Muscle layer of colon (tissue), 2 donors: ENCODE measurements at regions not wholly inside any gene's neighbourhood (a gene's known extent, or its start where the extent isn't known, plus 50 kb on each side); places are given as distances from the start of the nearest gene placed in this dataset.
"Not testable (repeated sequence)": the region's sequence is repeated elsewhere in the genome, so short reads cannot be mapped to it uniquely, and the experiment has no call there.

Experiments
- H3K27ac ChIP-seq: one replicate; pipeline ENCODE4 v1.7.0; 2013; ENCODE audit warnings: low read depth, mild to moderate bottlenecking, low read length, moderate library complexity
- H3K27me3 ChIP-seq, 2 donors: one replicate each; pipeline ENCODE4 v1.7.0; 2013; ENCODE audit warnings: low read length in 2 of 2, mild to moderate bottlenecking in 2 of 2; ENCODE audit not compliant: insufficient read depth in 2 of 2, control insufficient read depth in 1 of 2
- H3K36me3 ChIP-seq: one replicate; pipeline ENCODE4 v1.7.0; 2013; ENCODE audit warnings: mild to moderate bottlenecking, low read length; ENCODE audit not compliant: insufficient read depth
- H3K4me1 ChIP-seq: one replicate; pipeline ENCODE4 v1.7.0; 2013; ENCODE audit warnings: mild to moderate bottlenecking, low read length; ENCODE audit not compliant: insufficient read depth
- H3K4me3 ChIP-seq, 2 donors: one replicate each; pipeline ENCODE4 v1.7.0; 2013; ENCODE audit warnings: low read length in 2 of 2, low read depth in 1 of 2, mild to moderate bottlenecking in 1 of 2, moderate library complexity in 1 of 2
- H3K9ac ChIP-seq: one replicate; pipeline ENCODE4 v1.7.0; 2013; ENCODE audit warnings: low read length
- H3K9me3 ChIP-seq: one replicate; pipeline ENCODE4 v1.7.0; 2013; ENCODE audit warnings: mild to moderate bottlenecking, low read length
- donor health status: abdominal sarcoma.
- donor health status: Adenocarcinoma of cecum.

- not testable (repeated sequence) for H3K36me3 ChIP-seq
These were observed 629.1 kb downstream of the QKI start for GRCh38 chr6:164043656-164044055.

GRCh38 chr6:164042212-164042611 lies 627.7 kb downstream of the QKI start:
- Histone ChIP-seq H3K9me3 (no peaks in the 10 kb centered on the region), H3K9ac (no peak overlapping the region), H3K36me3 (no peaks in the 10 kb centered on the region), H3K4me3 (no peak overlapping the region), H3K27ac (no peak overlapping the region), H3K27me3 (no peaks in the 10 kb centered on the region), H3K4me1 (no peaks in the 10 kb centered on the region)

More at GRCh38 chr6:164043656-164044055, 629.1 kb downstream of the QKI start:
- not testable (repeated sequence) for H3K4me3 ChIP-seq, H3K4me1 ChIP-seq, H3K27me3 ChIP-seq, H3K9me3 ChIP-seq, H3K9ac ChIP-seq, H3K27ac ChIP-seq

GRCh38 chr6:164040994-164041393 lies 626.5 kb downstream of the QKI start:
- Histone ChIP-seq H3K36me3 (no peaks in the 10 kb centered on the region), H3K27ac (no peak overlapping the region), H3K9me3 (no peaks in the 10 kb centered on the region), H3K27me3 (no peaks in the 10 kb centered on the region), H3K9ac (no peak overlapping the region), H3K4me1 (no peaks in the 10 kb centered on the region), H3K4me3 (no peak overlapping the region)

GRCh38 chr6:164039954-164040375 lies 625.4 kb downstream of the QKI start:
- no peaks in the 10 kb centered on the region for H3K36me3 ChIP-seq
- H3K9ac ChIP-seq, result no peak overlapping the region
- H3K4me1 ChIP-seq, result no peaks in the 10 kb centered on the region
- H3K27me3 ChIP-seq, result no peaks in the 10 kb centered on the region
- H3K27ac ChIP-seq, result no peak overlapping the region
- H3K9me3 ChIP-seq, result no peaks in the 10 kb centered on the region
- H3K4me3 ChIP-seq, result no peak overlapping the region

GRCh38 chr6:164037171-164037870 lies 622.8 kb downstream of the QKI start:
- Histone ChIP-seq H3K27me3 (no peaks in the 10 kb centered on the region), H3K4me3 (no peak overlapping the region), H3K4me1 (no peaks in the 10 kb centered on the region), H3K9ac (no peak overlapping the region), H3K9me3 (no peaks in the 10 kb centered on the region), H3K27ac (no peak overlapping the region), H3K36me3 (no peaks in the 10 kb centered on the region)

GRCh38 chr6:164035900-164036485 lies 621.5 kb downstream of the QKI start:
- Histone ChIP-seq H3K27me3 (no peaks in the 10 kb centered on the region), H3K27ac (no peak overlapping the region), H3K36me3 (no peaks in the 10 kb centered on the region), H3K9me3 (no peaks in the 10 kb centered on the region), H3K9ac (no peak overlapping the region), H3K4me3 (no peak overlapping the region), H3K4me1 (no peaks in the 10 kb centered on the region)

- no peak overlapping the region for H3K9ac ChIP-seq
- no peak overlapping the region for H3K4me3 ChIP-seq
- no peaks in the 10 kb centered on the region for H3K9me3 ChIP-seq
- H3K27me3 ChIP-seq, result no peaks in the 10 kb centered on the region
- H3K4me1 ChIP-seq, result no peaks in the 10 kb centered on the region
- H3K27ac ChIP-seq, result no peak overlapping the region
- no peaks in the 10 kb centered on the region for H3K36me3 ChIP-seq
These were observed 620.2 kb downstream of the QKI start for GRCh38 chr6:164034602-164035140.

- no peaks in the 10 kb centered on the region for H3K36me3 ChIP-seq
- H3K4me1 ChIP-seq, result no peaks in the 10 kb centered on the region
- H3K4me3 ChIP-seq, result no peak overlapping the region
- H3K27ac ChIP-seq, result no peak overlapping the region
- no peaks in the 10 kb centered on the region for H3K27me3 ChIP-seq
- no peaks in the 10 kb centered on the region for H3K9me3 ChIP-seq
- no peak overlapping the region for H3K9ac ChIP-seq
These were observed 610.7 kb downstream of the QKI start for GRCh38 chr6:164025180-164025579.

- no peak overlapping the region for H3K4me3 ChIP-seq
- H3K4me1 ChIP-seq, result no peaks in the 10 kb centered on the region
- no peak overlapping the region for H3K9ac ChIP-seq
- H3K36me3 ChIP-seq, result no peaks in the 10 kb centered on the region
- H3K27me3 ChIP-seq, result no peaks in the 10 kb centered on the region
- no peaks in the 10 kb centered on the region for H3K9me3 ChIP-seq
- H3K27ac ChIP-seq, result no peak overlapping the region
These were observed 609.0 kb downstream of the QKI start for GRCh38 chr6:164023535-164023934.

- Histone ChIP-seq H3K4me1 (no peaks in the 10 kb centered on the region), H3K27me3 (no peaks in the 10 kb centered on the region), H3K4me3 (no peak overlapping the region), H3K9ac (no peak overlapping the region), H3K27ac (no peak overlapping the region), H3K9me3 (no peaks in the 10 kb centered on the region), H3K36me3 (no peaks in the 10 kb centered on the region)
These were observed 608.1 kb downstream of the QKI start for GRCh38 chr6:164022632-164023031.

GRCh38 chr6:164021589-164022250 lies 607.2 kb downstream of the QKI start:
- Histone ChIP-seq H3K36me3 (no peaks in the 10 kb centered on the region), H3K27me3 (no peaks in the 10 kb centered on the region), H3K27ac (no peak overlapping the region), H3K4me1 (no peaks in the 10 kb centered on the region), H3K9ac (no peak overlapping the region), H3K4me3 (no peak overlapping the region), H3K9me3 (no peaks in the 10 kb centered on the region)
